ENCODE measurements at regions not wholly inside any gene's neighbourhood (a gene's known extent, or its start where the extent isn't known, plus 50 kb on each side); places are given as distances from the start of the nearest gene placed in this dataset.

GRCh38 chr5:101482931-101483330 is 579.8 kb upstream of the ST8SIA4 start:
- 67% methylated on average over 3 of the region's 3 CpGs; no CpG with 5 or more reads in 1 of the 2 experiments for WGBS, 2 experiments (ENCODE audit: extremely low coverage in 1 of 2, insufficient coverage in 1 of 2, insufficient read length in 1 of 2, insufficient replicate concordance in 2 of 2, low coverage in 1 of 2, low lambda C conversion rate in 2 of 2, missing lambda C conversion rate in 1 of 2)
- POLR2A ChIA-PET (ENCODE audit: partially characterized antibody): no interaction called here
- TF ChIP-seq POLR2A (IDR thresholded peaks at IDR 0.05; ENCODE audit: control extremely low read depth in 1 of 2, low read depth in 2 of 2, low read length in 2 of 2): no peak

More at GRCh38 chr5:101482931-101483330, 579.8 kb upstream of the ST8SIA4 start:
- Histone ChIP-seq H2AK5ac (ENCODE audit: low read depth, low read length) (no peak overlapping the region), H3K4me2 (ENCODE audit: insufficient read depth in 1 of 2, low read depth in 2 of 2, low read length in 2 of 2) (no peak overlapping the region), H2AFZ (ENCODE audit: low read length) (no peak overlapping the region), H4K91ac (replicated peaks; ENCODE audit: insufficient read length, low read length) (no peak overlapping the region), H3K14ac (ENCODE audit: insufficient read length) (no peak overlapping the region), H4K8ac (ENCODE audit: extremely low read depth, insufficient read depth, low read length) (no peak overlapping the region), H3K23me2 (ENCODE audit: low read depth, low read length) (no peaks in the 10 kb centered on the region), H2BK5ac (ENCODE audit: low read depth, low read length) (no peak overlapping the region), H3K27ac (ENCODE audit: low read depth, low read length) (no peak overlapping the region), H2BK20ac (ENCODE audit: low read length) (no peak overlapping the region), H4K5ac (ENCODE audit: insufficient read length, low read depth, low read length) (no peak overlapping the region), H3K4me1 (replicated peaks in 1 of 4; ENCODE audit: control insufficient read depth in 3 of 4, insufficient read depth in 4 of 4, low read length in 3 of 4) (no peaks in the 10 kb centered on the region; a peak in 2 of 7 replicates), H3K36me3 (ENCODE audit: control insufficient read depth in 2 of 4, insufficient read depth in 4 of 4, low read length in 3 of 4) (no peaks in the 10 kb centered on the region), H3K23ac (ENCODE audit: insufficient read length) (no peak overlapping the region), H2BK12ac (ENCODE audit: low read depth, low read length) (no peak overlapping the region), H4K20me1 (replicated peaks in 1 of 2; ENCODE audit: control insufficient read depth in 1 of 2, insufficient read depth in 2 of 2, low read length in 2 of 2) (no peaks in the 10 kb centered on the region), H3K79me2 (ENCODE audit: control insufficient read depth in 1 of 2, insufficient read depth in 2 of 2, low read length in 2 of 2) (no peaks in the 10 kb centered on the region), H3K9me3 (ENCODE audit: insufficient read depth in 2 of 2, low read depth in 1 of 2, low read length in 1 of 2) (no peaks in the 10 kb centered on the region), H3K4ac (replicated peaks; ENCODE audit: insufficient read length, low read depth, low read length) (no peak overlapping the region), H3K18ac (ENCODE audit: extremely low read depth, low read length) (no peak overlapping the region), H3K27me3 (replicated peaks in 1 of 4; ENCODE audit: control insufficient read depth in 3 of 4, extremely low read depth in 1 of 4, insufficient read depth in 3 of 4, low read length in 3 of 4) (no peaks in the 10 kb centered on the region), H3K4me3 (ENCODE audit: extremely low read depth in 1 of 4, insufficient read depth in 2 of 4, low read depth in 3 of 4, low read length in 4 of 4) (no peak overlapping the region), H2BK15ac (ENCODE audit: low read length) (no peak overlapping the region), H3K56ac (replicated peaks; ENCODE audit: insufficient read length, low read depth, low read length) (no peak overlapping the region), H3K9ac (replicated peaks in 1 of 4; ENCODE audit: extremely low read depth in 1 of 4, low read depth in 3 of 4, low read length in 3 of 4) (no peak overlapping the region), H2BK120ac (replicated peaks; ENCODE audit: low read depth, low read length) (no peak overlapping the region), H3K79me1 (ENCODE audit: low read depth, low read length) (no peaks in the 10 kb centered on the region)
- CTCF ChIA-PET (ENCODE audit: partially characterized antibody): interaction anchor here (0.6 to 0.8 kb wide), 2 partner anchors 117 to 301 kb away, joined by 3 to 4 read pairs; no protein-coding TSS in a partner anchor
- FAIRE-seq (no peak), DNase-seq (ENCODE audit: low read depth in 1 of 2, low spot score in 2 of 2) (no peak)

Measured in H1 (cell line).